ENCODE measurements at regions not wholly inside any gene's neighbourhood (a gene's known extent, or its start where the extent isn't known, plus 50 kb on each side); places are given as distances from the start of the nearest gene placed in this dataset.
"Not testable (repeated sequence)": the region's sequence is repeated elsewhere in the genome, so short reads cannot be mapped to it uniquely, and the experiment has no call there.

GRCh38 chr6:170018422-170018935 lies 267.1 kb downstream of the ERMARD start:
- DNase-seq (ENCODE audit: low read depth in 2 of 2): no peak

- no peak for DNase-seq (ENCODE audit: low read depth in 2 of 2)
Observed at GRCh38 chr6:170017603-170018320, 266.3 kb downstream of the ERMARD start.

GRCh38 chr6:170013815-170014214 lies 262.4 kb downstream of the ERMARD start:
- no peak for DNase-seq (ENCODE audit: low read depth in 2 of 2)

- DNase-seq (ENCODE audit: low read depth in 2 of 2): no peak
Observed at GRCh38 chr6:170012037-170012330, 260.6 kb downstream of the ERMARD start.

- DNase-seq (ENCODE audit: low read depth in 2 of 2): no peak
Observed at GRCh38 chr6:170011204-170012036, 260.0 kb downstream of the ERMARD start.

GRCh38 chr6:170010665-170011203 lies 259.3 kb downstream of the ERMARD start:
- no peak for DNase-seq (ENCODE audit: low read depth in 2 of 2)

GRCh38 chr6:170008294-170008785 lies 256.9 kb downstream of the ERMARD start:
- no peak for DNase-seq (ENCODE audit: low read depth in 2 of 2)

- no peak for DNase-seq (ENCODE audit: low read depth in 2 of 2)
Observed at GRCh38 chr6:170007468-170008293, 256.3 kb downstream of the ERMARD start.

- no peak for DNase-seq (ENCODE audit: low read depth in 2 of 2)
Observed at GRCh38 chr6:170006900-170007467, 255.6 kb downstream of the ERMARD start.

- DNase-seq (ENCODE audit: low read depth in 2 of 2): no peak
Observed at GRCh38 chr6:170006071-170006899, 254.9 kb downstream of the ERMARD start.

- DNase-seq (ENCODE audit: low read depth in 2 of 2): no peak
Observed at GRCh38 chr6:170005665-170006064, 254.2 kb downstream of the ERMARD start.

- no peak for DNase-seq (ENCODE audit: low read depth in 2 of 2)
Observed at GRCh38 chr6:170004585-170005210, 253.3 kb downstream of the ERMARD start.

- DNase-seq (ENCODE audit: low read depth in 2 of 2): no peak
Observed at GRCh38 chr6:170003451-170004160, 252.2 kb downstream of the ERMARD start.

GRCh38 chr6:170003027-170003426 lies 251.6 kb downstream of the ERMARD start:
- no peak for DNase-seq (ENCODE audit: low read depth in 2 of 2)

- not testable (repeated sequence) for DNase-seq (ENCODE audit: low read depth in 2 of 2)
Observed at GRCh38 chr6:170001782-170002181, 250.4 kb downstream of the ERMARD start.

GRCh38 chr6:170000071-170000843 lies 248.8 kb downstream of the ERMARD start:
- DNase-seq (ENCODE audit: low read depth in 2 of 2): no peak

GRCh38 chr6:169999367-169999766 lies 247.9 kb downstream of the ERMARD start:
- DNase-seq (ENCODE audit: low read depth in 2 of 2): no peak

GRCh38 chr6:169998457-169998856 lies 247.0 kb downstream of the ERMARD start:
- DNase-seq (ENCODE audit: low read depth in 2 of 2): no peak

- no peak for DNase-seq (ENCODE audit: low read depth in 2 of 2)
Observed at GRCh38 chr6:169997930-169998218, 246.5 kb downstream of the ERMARD start.

All from fibroblast of skin of left biceps (primary cell).